H1 (cell line): ENCODE measurements at regions not wholly inside any gene's neighbourhood (a gene's known extent, or its start where the extent isn't known, plus 50 kb on each side); places are given as distances from the start of the nearest gene placed in this dataset.

Source experiments
- CHD7 ChIP-seq: fragments of 300-600 bp; sonication (generic); IDR thresholded peaks from 2 replicates; pipeline ENCODE4 v1.7.1; 2012; ENCODE audit warnings: low read length, moderate library complexity, mild to moderate bottlenecking, inconsistent platforms; ENCODE audit not compliant: insufficient replicate concordance
- E2F6 ChIP-seq: IDR thresholded peaks from 2 replicates; pipeline ENCODE4 v1.6.1; 2012; ENCODE audit warnings: inconsistent platforms
- JUN ChIP-seq: IDR thresholded peaks from 2 replicates; pipeline ENCODE4 v1.6.1; 2011; ENCODE audit warnings: low read depth, mild to moderate bottlenecking, improper control_type of control experiment, low read length
- KDM1A ChIP-seq: fragments of 200-600, 300-600 bp; sonication (generic); IDR thresholded peaks from 2 replicates; pipeline ENCODE4 v1.7.1; 2016; ENCODE audit warnings: mild to moderate bottlenecking, low read length, borderline replicate concordance
- MAFK ChIP-seq: IDR thresholded peaks from 2 replicates; pipeline ENCODE4 v1.6.1; 2012; ENCODE audit warnings: low read depth, mild to moderate bottlenecking, improper control_type of control experiment, low read length
- NANOG ChIP-seq: IDR thresholded peaks from 2 replicates; pipeline ENCODE4 v1.6.1; 2011; ENCODE audit warnings: low read length, low read depth, mild to moderate bottlenecking, inconsistent platforms; ENCODE audit not compliant: insufficient read depth, poor library complexity, severe bottlenecking
- RNF2 ChIP-seq: fragments of 200-900, 300-1000 bp; sonication (generic); IDR thresholded peaks from 2 replicates; pipeline ENCODE4 v1.7.1; 2016; ENCODE audit warnings: borderline replicate concordance, low read depth, mild to moderate bottlenecking, antibody characterized with exemption, low read length; ENCODE audit not compliant: poor library complexity, severe bottlenecking; ENCODE audit errors: missing control alignments
- RXRA ChIP-seq: IDR thresholded peaks from 2 replicates; pipeline ENCODE4 v1.6.1; 2011; ENCODE audit warnings: low read depth, mild to moderate bottlenecking, low read length, moderate library complexity; ENCODE audit not compliant: insufficient read depth

- TF ChIP-seq CHD7 (no peak), MAFK (no peak), NANOG (no peak), KDM1A (no peak), RNF2 (no peak), RXRA (no peak), E2F6 (no peak), JUN (no peak)
These were observed 220.6 kb downstream of the ARHGAP12 start (continued) for GRCh38 chr10:31708046-31708445.
